ENCODE measurements at regions not wholly inside any gene's neighbourhood (a gene's known extent, or its start where the extent isn't known, plus 50 kb on each side); places are given as distances from the start of the nearest gene placed in this dataset.

GRCh38 chr20:51230727-51231126 is 207.8 kb upstream of the KCNG1 start:
- H3K27me3 ChIP-seq, result peaks cover 0 to 44% (median 40%) of the 10 kb centered on the region in 7 donors
- no peak for DNase-seq
- ATAC-seq, result no peak
- no peak overlapping the region for H3K4me3 ChIP-seq
- WGBS, 2 donors, result 21 to 29% methylated on average over 11 of the region's 11 CpGs
- no peak overlapping the region for H3K27ac ChIP-seq
- TF ChIP-seq CTCF (IDR thresholded peaks at IDR 0.05), result no peak
- no peaks in the 10 kb centered on the region for H3K36me3 ChIP-seq
- H3K9me3 ChIP-seq, result peaks cover 0 to 6% (median 0%) of the 10 kb centered on the region in 11 donors
- H3K4me1 ChIP-seq, result no peaks in the 10 kb centered on the region
- intact Hi-C loops (cut with DNase I), result no loop called here

- Histone ChIP-seq H3K4me3 (no peak overlapping the region), H3K36me3 (no peaks in the 10 kb centered on the region), H3K4me1 (no peaks in the 10 kb centered on the region), H3K27me3 (peaks cover 0 to 43% (median 35%) of the 10 kb centered on the region in 7 donors), H3K27ac (no peak overlapping the region), H3K9me3 (peaks cover 0 to 4% (median 0%) of the 10 kb centered on the region in 11 donors)
- no peak for ATAC-seq
- intact Hi-C loops (cut with DNase I), result loop anchor here in 1 of 10 donors (10.0 kb wide), 1 partner anchor 76 kb away; no protein-coding TSS in a partner anchor
- no peak for TF ChIP-seq CTCF (IDR thresholded peaks at IDR 0.05)
- DNase-seq, result no peak
These were observed 205.9 kb upstream of the KCNG1 start for GRCh38 chr20:51228763-51229162.

DNA sequence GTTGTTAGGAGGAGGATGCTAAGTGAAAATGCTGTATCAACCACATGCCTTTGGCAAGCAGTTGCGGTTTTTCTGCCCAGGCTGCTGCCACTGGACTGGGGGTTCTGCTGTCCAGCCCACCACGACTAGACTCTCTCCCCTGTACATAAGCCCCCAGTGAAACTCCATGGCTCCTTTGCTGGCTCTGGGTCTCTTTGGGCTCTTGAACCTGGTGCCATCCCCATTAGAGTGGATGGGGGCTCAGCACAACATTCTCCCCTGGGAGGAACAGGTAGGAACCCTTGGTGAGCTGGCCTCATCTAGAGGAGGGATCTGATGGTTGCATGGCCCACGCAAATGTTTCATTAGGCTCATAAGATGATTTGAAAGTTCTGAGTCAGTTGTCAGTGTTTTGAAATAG is 204.8 kb upstream of the KCNG1 start:
- Histone ChIP-seq H3K27ac (no peak overlapping the region), H3K36me3 (no peaks in the 10 kb centered on the region), H3K4me3 (no peak overlapping the region), H3K9me3 (peaks cover 0 to 3% (median 0%) of the 10 kb centered on the region in 11 donors), H3K4me1 (no peaks in the 10 kb centered on the region), H3K27me3 (peaks cover 0 to 42% (median 35%) of the 10 kb centered on the region in 7 donors)
- 84 to 86% methylated on average over 3 of the region's 3 CpGs for WGBS, 2 donors
- no peak for TF ChIP-seq CTCF (IDR thresholded peaks at IDR 0.05)
- DNase-seq, result no peak
- ATAC-seq, result no peak
- intact Hi-C loops (cut with DNase I), result loop anchor here in 1 of 10 donors (10.0 kb wide), 1 partner anchor 77 kb away; no protein-coding TSS in a partner anchor

- Histone ChIP-seq H3K27ac (no peak overlapping the region), H3K4me1 (peaks cover 0 to 3% (median 0%) of the 10 kb centered on the region in 9 donors), H3K9me3 (peaks cover 0 to 3% (median 0%) of the 10 kb centered on the region in 11 donors), H3K27me3 (peaks cover 0 to 62% (median 49%) of the 10 kb centered on the region in 7 donors), H3K4me3 (no peak overlapping the region), H3K36me3 (no peaks in the 10 kb centered on the region)
- WGBS, 2 donors, result 31 to 32% methylated on average over 8 of the region's 8 CpGs
- no peak for TF ChIP-seq CTCF (IDR thresholded peaks at IDR 0.05)
- DNase-seq, result no peak
- intact Hi-C loops (cut with DNase I), result loop anchor here in 5 of 10 donors (5.0 to 10.0 kb wide), 2 partner anchors 82 to 84 kb away; no protein-coding TSS in a partner anchor
- no peak for ATAC-seq
These were observed 200.3 kb upstream of the KCNG1 start for GRCh38 chr20:51223183-51223720.

Data from heart right ventricle (tissue), 16 donors.